Retinal pigment epithelial cell (primary cell): ENCODE measurements at regions not wholly inside any gene's neighbourhood (a gene's known extent, or its start where the extent isn't known, plus 50 kb on each side); places are given as distances from the start of the nearest gene placed in this dataset.
"Not testable (repeated sequence)": the region's sequence is repeated elsewhere in the genome, so short reads cannot be mapped to it uniquely, and the experiment has no call there.

Experiments used
- DNase-seq: peaks from one replicate; pipeline ENCODE4 v3.0.0-alpha.2; 2010; ENCODE audit warnings: low read depth
- H3K4me3 ChIP-seq: 2 replicates; pipeline ENCODE4 v1.5.1; 2011; ENCODE audit warnings: mild to moderate bottlenecking, low read length, control low read depth, moderate library complexity
- CTCF ChIP-seq: conservative IDR thresholded peaks from 2 replicates; pipeline ENCODE4 v1.5.1; 2011; ENCODE audit warnings: low read depth, low read length, control low read depth, inconsistent platforms

GRCh38 chr15:47027322-47027946 is 689.9 kb upstream of the SEMA6D start:
- DNase-seq, result no peak
- TF ChIP-seq CTCF, result no peak
- no peak overlapping the region for H3K4me3 ChIP-seq

GRCh38 chr15:47035475-47036406 is 681.6 kb upstream of the SEMA6D start:
- DNase-seq, result no peak
- no peak overlapping the region for H3K4me3 ChIP-seq
- no peak for TF ChIP-seq CTCF

GRCh38 chr15:47037003-47037402 is 680.3 kb upstream of the SEMA6D start:
- no peak for DNase-seq
- no peak overlapping the region for H3K4me3 ChIP-seq

GRCh38 chr15:47039225-47039624 is 678.1 kb upstream of the SEMA6D start:
- H3K4me3 ChIP-seq, result no peak overlapping the region
- no peak for TF ChIP-seq CTCF
- DNase-seq, result no peak

More at GRCh38 chr15:47037003-47037402, 680.3 kb upstream of the SEMA6D start:
- TF ChIP-seq CTCF, result no peak

GRCh38 chr15:47041301-47041700 is 676.0 kb upstream of the SEMA6D start:
- no peak for TF ChIP-seq CTCF
- no peak for DNase-seq

GRCh38 chr15:47047981-47048380 is 669.3 kb upstream of the SEMA6D start:
- not testable (repeated sequence) for DNase-seq, H3K4me3 ChIP-seq

More at GRCh38 chr15:47041301-47041700, 676.0 kb upstream of the SEMA6D start:
- H3K4me3 ChIP-seq, result no peak overlapping the region

- no peak for DNase-seq
- TF ChIP-seq CTCF, result no peak
Measured at GRCh38 chr15:47066392-47066791, 650.9 kb upstream of the SEMA6D start.

GRCh38 chr15:47077846-47078245 is 639.5 kb upstream of the SEMA6D start:
- not testable (repeated sequence) for H3K4me3 ChIP-seq, DNase-seq

More at GRCh38 chr15:47066392-47066791, 650.9 kb upstream of the SEMA6D start:
- no peak overlapping the region for H3K4me3 ChIP-seq
